CD4-positive, alpha-beta T cell treated with Interleukin-21 for 1 hour (primary cell): ENCODE measurements at regions not wholly inside any gene's neighbourhood (a gene's known extent, or its start where the extent isn't known, plus 50 kb on each side); places are given as distances from the start of the nearest gene placed in this dataset.
"Not testable (repeated sequence)": the region's sequence is repeated elsewhere in the genome, so short reads cannot be mapped to it uniquely, and the experiment has no call there.

Experiments
- DNase-seq: peaks from one replicate; pipeline ENCODE4 v3.0.0-alpha.2; 2020

GRCh38 chr1:53399370-53400133 lies 59.6 kb upstream of the DMRTB1 start:
- DNase-seq: not testable (repeated sequence)

- DNase-seq: no peak
These were observed 58.2 kb upstream of the DMRTB1 start for GRCh38 chr1:53400761-53401674.

- DNase-seq: no peak
These were observed 57.1 kb upstream of the DMRTB1 start for GRCh38 chr1:53401813-53402745.

- DNase-seq: no peak
These were observed 56.1 kb upstream of the DMRTB1 start for GRCh38 chr1:53402891-53403655.

- DNase-seq: no peak
These were observed 53.5 kb upstream of the DMRTB1 start for GRCh38 chr1:53405737-53406136.

GRCh38 chr1:53406551-53407235 lies 52.5 kb upstream of the DMRTB1 start:
- DNase-seq: no peak

GRCh38 chr1:53408013-53408754 lies 51.0 kb upstream of the DMRTB1 start:
- DNase-seq: no peak

- DNase-seq: no peak
These were observed 50.5 kb upstream of the DMRTB1 start for GRCh38 chr1:53408755-53409129.

- no peak for DNase-seq
These were observed 50.0 kb upstream of the DMRTB1 start for GRCh38 chr1:53409233-53409632.
